ENCODE measurements at regions not wholly inside any gene's neighbourhood (a gene's known extent, or its start where the extent isn't known, plus 50 kb on each side); places are given as distances from the start of the nearest gene placed in this dataset.

DNA sequence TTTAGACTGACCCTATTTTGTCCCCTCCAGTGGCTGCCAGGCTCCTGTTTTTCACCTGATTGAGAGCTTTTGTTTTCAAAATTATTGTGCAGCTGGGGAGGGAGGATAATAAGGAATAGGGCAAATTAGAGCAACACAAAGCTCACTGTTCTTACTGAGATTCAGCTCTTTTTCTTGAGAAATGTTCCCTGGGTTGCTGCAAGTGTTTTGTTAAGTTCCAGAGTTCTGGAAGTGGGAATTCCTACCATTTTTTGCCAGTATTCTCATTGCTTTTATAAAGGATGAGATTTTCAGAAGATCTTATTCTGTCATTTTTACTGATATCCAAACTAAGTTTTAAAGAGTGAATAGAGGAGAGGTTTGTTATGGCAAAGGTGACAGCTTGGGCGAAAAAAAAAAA lies 417.7 kb downstream of the SIPA1L2 start:
- Histone ChIP-seq H3K79me2 (ENCODE audit: control insufficient read depth, low read length) (no peaks in the 10 kb centered on the region), H3K9me3 (ENCODE audit: control insufficient read depth, insufficient read depth, low read length) (no peaks in the 10 kb centered on the region)

GRCh38 chr1:232211149-232211548 lies 418.8 kb downstream of the SIPA1L2 start:
- H3K9me2 ChIP-seq (replicated peaks; ENCODE audit: control insufficient read depth, low read length) = no peaks in the 10 kb centered on the region
- no peaks in the 10 kb centered on the region for H3K79me2 ChIP-seq (ENCODE audit: control insufficient read depth, low read length)
- no peaks in the 10 kb centered on the region for H3K4me1 ChIP-seq (ENCODE audit: control insufficient read depth, low read length)
- no peaks in the 10 kb centered on the region for H3K27me3 ChIP-seq (ENCODE audit: control insufficient read depth, low read length)
- no peak overlapping the region for H3K27ac ChIP-seq (ENCODE audit: low read depth, low read length)
- H3K9me3 ChIP-seq (ENCODE audit: control insufficient read depth, insufficient read depth, low read length) = no peaks in the 10 kb centered on the region
- no peaks in the 10 kb centered on the region for H4K20me1 ChIP-seq (ENCODE audit: control insufficient read depth, insufficient read depth, low read depth, low read length)
- H3K36me3 ChIP-seq (ENCODE audit: control insufficient read depth, low read length) = no peaks in the 10 kb centered on the region
- TF ChIP-seq EZH2phosphoT487 (IDR thresholded peaks at IDR 0.05; ENCODE audit: borderline replicate concordance, low read length) = no peak
- TF ChIP-seq CTCF (IDR thresholded peaks at IDR 0.05; ENCODE audit: low read depth, low read length, poor library complexity, severe bottlenecking) = peak; percentile 42
- H3K4me2 ChIP-seq (ENCODE audit: low read length) = no peak overlapping the region
- H3F3A ChIP-seq (ENCODE audit: control insufficient read depth, insufficient read depth) = no peaks in the 10 kb centered on the region
- no peak overlapping the region for H3K4me3 ChIP-seq (ENCODE audit: low read length)

More for the DNA sequence above, 417.7 kb downstream of the SIPA1L2 start:
- H3K27ac ChIP-seq (ENCODE audit: low read depth, low read length) = no peak overlapping the region
- H3K9me2 ChIP-seq (replicated peaks; ENCODE audit: control insufficient read depth, low read length) = no peaks in the 10 kb centered on the region
- H3K36me3 ChIP-seq (ENCODE audit: control insufficient read depth, low read length) = no peaks in the 10 kb centered on the region
- TF ChIP-seq CTCF (IDR thresholded peaks at IDR 0.05; ENCODE audit: low read depth, low read length, poor library complexity, severe bottlenecking) = no peak
- no peak for TF ChIP-seq EZH2phosphoT487 (IDR thresholded peaks at IDR 0.05; ENCODE audit: borderline replicate concordance, low read length)
- no peaks in the 10 kb centered on the region for H4K20me1 ChIP-seq (ENCODE audit: control insufficient read depth, insufficient read depth, low read depth, low read length)
- H3K4me2 ChIP-seq (ENCODE audit: low read length) = no peak overlapping the region
- no peaks in the 10 kb centered on the region for H3K4me1 ChIP-seq (ENCODE audit: control insufficient read depth, low read length)
- no peaks in the 10 kb centered on the region for H3K27me3 ChIP-seq (ENCODE audit: control insufficient read depth, low read length)
- no peaks in the 10 kb centered on the region for H3F3A ChIP-seq (ENCODE audit: control insufficient read depth, insufficient read depth)
- no peak overlapping the region for H3K4me3 ChIP-seq (ENCODE audit: low read length)

DNA sequence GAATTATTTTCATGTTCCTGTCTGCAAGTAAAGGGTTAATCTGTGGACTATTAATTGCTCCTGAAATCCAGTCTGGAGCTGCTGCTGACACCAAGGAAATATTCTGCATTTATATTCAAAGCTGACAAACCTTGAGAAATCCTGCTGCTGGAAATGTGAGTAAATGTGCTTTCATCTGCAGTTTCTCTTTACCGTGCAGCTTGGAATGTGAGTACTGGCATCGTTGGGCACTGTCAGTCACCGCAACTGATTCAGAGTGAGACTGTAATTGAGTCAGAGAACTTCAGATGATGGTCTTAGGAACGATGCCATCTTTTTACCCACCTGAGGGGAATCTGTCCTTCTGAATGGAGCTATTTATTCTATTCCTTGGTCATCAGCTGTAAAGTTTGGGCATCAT lies 420.6 kb downstream of the SIPA1L2 start:
- H3K27ac ChIP-seq (ENCODE audit: low read depth, low read length) = no peak overlapping the region
- H3K4me1 ChIP-seq (ENCODE audit: control insufficient read depth, low read length) = no peaks in the 10 kb centered on the region
- H3K9me3 ChIP-seq (ENCODE audit: control insufficient read depth, insufficient read depth, low read length) = no peaks in the 10 kb centered on the region
- H3F3A ChIP-seq (ENCODE audit: control insufficient read depth, insufficient read depth) = no peaks in the 10 kb centered on the region
- TF ChIP-seq EZH2phosphoT487 (IDR thresholded peaks at IDR 0.05; ENCODE audit: borderline replicate concordance, low read length) (no peak), CTCF (IDR thresholded peaks at IDR 0.05; ENCODE audit: low read depth, low read length, poor library complexity, severe bottlenecking) (no peak)
- no peak overlapping the region for H3K4me3 ChIP-seq (ENCODE audit: low read length)
- no peaks in the 10 kb centered on the region for H3K36me3 ChIP-seq (ENCODE audit: control insufficient read depth, low read length)
- no peak overlapping the region for H3K4me2 ChIP-seq (ENCODE audit: low read length)
- no peaks in the 10 kb centered on the region for H3K9me2 ChIP-seq (replicated peaks; ENCODE audit: control insufficient read depth, low read length)
- no peaks in the 10 kb centered on the region for H4K20me1 ChIP-seq (ENCODE audit: control insufficient read depth, insufficient read depth, low read depth, low read length)
- H3K27me3 ChIP-seq (ENCODE audit: control insufficient read depth, low read length) = no peaks in the 10 kb centered on the region
- no peaks in the 10 kb centered on the region for H3K79me2 ChIP-seq (ENCODE audit: control insufficient read depth, low read length)

All from DOHH2 (cell line).